GM19351 (cell line): ENCODE measurements at regions not wholly inside any gene's neighbourhood (a gene's known extent, or its start where the extent isn't known, plus 50 kb on each side); places are given as distances from the start of the nearest gene placed in this dataset.

Source experiments
- ATAC-seq: cut with Tn5 transposase; IDR thresholded peaks from one replicate; pipeline ENCODE4 v1.9.1; 2021; ENCODE audit warnings: mild to moderate bottlenecking, moderate library complexity; ENCODE audit not compliant: unreplicated experiment

- no peak for ATAC-seq
Measured at GRCh38 chr4:33160126-33160525, 2440.0 kb downstream of the PCDH7 start.

- ATAC-seq, result no peak
Measured at GRCh38 chr4:33161202-33161601, 2441.0 kb downstream of the PCDH7 start.

GRCh38 chr4:33162122-33162521, 2442.0 kb downstream of the PCDH7 start:
- no peak for ATAC-seq

GRCh38 chr4:33171873-33172525, 2451.8 kb downstream of the PCDH7 start:
- ATAC-seq, result no peak

- ATAC-seq, result no peak
Measured at GRCh38 chr4:33176566-33176965, 2456.4 kb downstream of the PCDH7 start.

- no peak for ATAC-seq
Measured at GRCh38 chr4:33184657-33185290, 2464.6 kb downstream of the PCDH7 start.

- ATAC-seq, result no peak
Measured at GRCh38 chr4:33187035-33187434, 2466.9 kb downstream of the PCDH7 start.

- ATAC-seq, result no peak
Measured at GRCh38 chr4:33188733-33189132, 2468.6 kb downstream of the PCDH7 start.

- no peak for ATAC-seq
Measured at GRCh38 chr4:33189169-33189568, 2469.0 kb downstream of the PCDH7 start.

GRCh38 chr4:33193109-33193508, 2472.9 kb downstream of the PCDH7 start:
- no peak for ATAC-seq

GRCh38 chr4:33200377-33200776, 2480.2 kb downstream of the PCDH7 start:
- ATAC-seq, result no peak

- ATAC-seq, result no peak
Measured at GRCh38 chr4:33218238-33218637, 2498.1 kb downstream of the PCDH7 start.

GRCh38 chr4:33226133-33226532, 2506.0 kb downstream of the PCDH7 start:
- ATAC-seq, result no peak

- no peak for ATAC-seq
Measured at GRCh38 chr4:33226783-33227182, 2506.6 kb downstream of the PCDH7 start.

- no peak for ATAC-seq
Measured at GRCh38 chr4:33255094-33255493, 2534.9 kb downstream of the PCDH7 start.

- no peak for ATAC-seq
Measured at GRCh38 chr4:33255507-33255906, 2535.3 kb downstream of the PCDH7 start.

- no peak for ATAC-seq
Measured at GRCh38 chr4:33262824-33263223, 2542.7 kb downstream of the PCDH7 start.

- ATAC-seq, result no peak
Measured at GRCh38 chr4:33268776-33269175, 2548.6 kb downstream of the PCDH7 start.

- ATAC-seq, result no peak
Measured at GRCh38 chr4:33270403-33270802, 2550.2 kb downstream of the PCDH7 start.

GRCh38 chr4:33272722-33273121, 2552.6 kb downstream of the PCDH7 start:
- no peak for ATAC-seq

GRCh38 chr4:33283818-33284217, 2563.6 kb downstream of the PCDH7 start:
- ATAC-seq, result no peak

GRCh38 chr4:33296876-33297455, 2576.8 kb downstream of the PCDH7 start:
- ATAC-seq, result no peak
